Keratinocyte (primary cell): ENCODE measurements at regions not wholly inside any gene's neighbourhood (a gene's known extent, or its start where the extent isn't known, plus 50 kb on each side); places are given as distances from the start of the nearest gene placed in this dataset.

Experiments
- DNase-seq: peaks from one replicate; pipeline ENCODE4 v3.0.0-alpha.2; 2011; ENCODE audit warnings: low read depth, missing footprints, low spot score
- FAIRE-seq: peaks from 2 replicates; lab custom pipeline; 2011; peaks lifted over from hg19 to GRCh38; lab: Jason Lieb, UNC
- H2AFZ ChIP-seq: 2 replicates; pipeline ENCODE4 v1.6.0; 2012; ENCODE audit warnings: low read length, control low read depth, inconsistent platforms; ENCODE audit not compliant: control insufficient read depth
- H3K27ac ChIP-seq: 2 replicates; pipeline ENCODE4 v1.5.1; 2011; ENCODE audit warnings: low read length; ENCODE audit not compliant: control insufficient read depth, insufficient read depth
- H3K27me3 ChIP-seq: 3 replicates; pipeline ENCODE4 v1.6.0; 2011; ENCODE audit warnings: low read length; ENCODE audit not compliant: control insufficient read depth, insufficient read depth; ENCODE audit errors: extremely low read depth
- H3K36me3 ChIP-seq, 2 experiments: 2 replicates in 1 of 2; 3 replicates in 1 of 2; pipeline ENCODE4 v1.5.1; 2011; ENCODE audit warnings: low read length in 2 of 2, mild to moderate bottlenecking in 1 of 2; ENCODE audit not compliant: control insufficient read depth in 2 of 2, insufficient read depth in 2 of 2; ENCODE audit errors: extremely low read depth in 1 of 2
- H3K4me1 ChIP-seq: 3 replicates; pipeline ENCODE4 v1.5.1; 2011; ENCODE audit warnings: low read length; ENCODE audit not compliant: control insufficient read depth, insufficient read depth; ENCODE audit errors: extremely low read depth
- H3K4me2 ChIP-seq: 3 replicates; pipeline ENCODE4 v1.6.0; 2011; ENCODE audit warnings: low read depth, low read length; ENCODE audit not compliant: control insufficient read depth, insufficient read depth; ENCODE audit errors: extremely low read depth
- H3K4me3 ChIP-seq, 3 experiments: fragments of 200-600 bp in 1 of 3; sonication (generic) in 1 of 3; 2 replicates in 2 of 3; 3 replicates in 1 of 3; pipeline ENCODE4 v1.5.1; 2011 to 2016; ENCODE audit warnings: low read length in 3 of 3, mild to moderate bottlenecking in 3 of 3, control low read depth in 2 of 3, inconsistent platforms in 1 of 3, low read depth in 1 of 3, mixed read lengths in 1 of 3, mixed run types in 1 of 3, moderate library complexity in 1 of 3; ENCODE audit not compliant: control insufficient read depth in 2 of 3, insufficient read depth in 2 of 3; ENCODE audit errors: extremely low read depth in 1 of 3
- H3K79me2 ChIP-seq: 2 replicates; pipeline ENCODE4 v1.6.0; 2012; ENCODE audit warnings: low read length; ENCODE audit not compliant: control insufficient read depth, insufficient read depth
- H3K9ac ChIP-seq: 3 replicates; pipeline ENCODE4 v1.6.0; 2011; ENCODE audit warnings: low read length; ENCODE audit not compliant: control insufficient read depth, insufficient read depth; ENCODE audit errors: extremely low read depth
- H3K9me1 ChIP-seq: 3 replicates; pipeline ENCODE4 v1.6.0; 2011; ENCODE audit warnings: low read length; ENCODE audit not compliant: control insufficient read depth, insufficient read depth; ENCODE audit errors: extremely low read depth
- H3K9me3 ChIP-seq: 2 replicates; pipeline ENCODE4 v1.5.1; 2012; ENCODE audit warnings: low read depth, low read length; ENCODE audit not compliant: control insufficient read depth
- H4K20me1 ChIP-seq: 3 replicates; pipeline ENCODE4 v1.6.0; 2011; ENCODE audit warnings: low read length; ENCODE audit not compliant: control insufficient read depth, insufficient read depth; ENCODE audit errors: extremely low read depth
- CTCF ChIP-seq, 3 experiments: IDR thresholded peaks in 1 of 3; conservative IDR thresholded peaks in 1 of 3; optimal IDR thresholded peaks in 1 of 3; 2 replicates in 2 of 3; 3 replicates in 1 of 3; pipeline versions ENCODE3 to v1.5.1; 2011; ENCODE audit warnings: low read length in 3 of 3, mild to moderate bottlenecking in 3 of 3, moderate library complexity in 2 of 3, control low read depth in 1 of 3, inconsistent platforms in 1 of 3; ENCODE audit not compliant: insufficient read depth in 2 of 3; ENCODE audit errors: extremely low read depth in 1 of 3
- EZH2 ChIP-seq: IDR thresholded peaks from one replicate; pipeline ENCODE4 v1.6.1; 2012; ENCODE audit warnings: inconsistent platforms, mild to moderate bottlenecking, low read length, moderate library complexity
- dilution Hi-C: fragments of 300-500 bp; cut with MboI; formaldehyde crosslinking; loops from one replicate; pipeline ENCODE4 v1.7.0; 2020; ENCODE audit warnings: low sequenced_read_pairs; ENCODE audit not compliant: extremely low pct_ligation_motif_present

DNA sequence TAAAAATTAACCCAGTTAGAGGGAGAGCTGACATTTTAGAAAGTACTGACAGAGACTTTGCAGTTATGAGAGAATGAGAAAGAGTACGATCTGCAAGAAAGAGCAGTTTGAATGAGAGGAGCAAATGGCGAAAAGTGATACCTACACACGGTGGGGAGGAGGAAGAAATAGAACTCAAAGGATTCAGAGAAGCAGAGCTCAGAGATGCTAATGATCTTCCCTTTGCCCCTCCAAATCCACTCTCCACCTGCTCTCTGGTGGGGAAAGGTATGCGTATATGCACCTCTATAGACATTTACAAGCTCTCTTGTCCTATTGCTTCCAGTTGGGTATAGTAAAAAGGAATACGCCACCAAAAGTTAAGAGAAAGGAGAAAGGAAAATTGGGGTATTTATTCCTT, 123.3 kb upstream of the TTC14 start:
- no peak overlapping the region for H3K27ac ChIP-seq
- H3K36me3 ChIP-seq = no peaks in the 10 kb centered on the region
- FAIRE-seq = no peak
- H3K9ac ChIP-seq = no peak overlapping the region
- no peaks in the 10 kb centered on the region for H3K9me1 ChIP-seq
- no peak for TF ChIP-seq EZH2
- TF ChIP-seq CTCF (optimal IDR thresholded peaks at IDR 0.05 in 1 of 3, IDR thresholded peaks at IDR 0.05 in 1 of 3, conservative IDR thresholded peaks at IDR 0.05 in 1 of 3; ENCODE audit: extremely low read depth in 1 of 3, insufficient read depth in 2 of 3, low read length in 3 of 3) = no peak
- no peaks in the 10 kb centered on the region for H3K4me1 ChIP-seq
- no peaks in the 10 kb centered on the region for H3K27me3 ChIP-seq
- no peak overlapping the region for H3K4me3 ChIP-seq
- no peak overlapping the region for H3K4me2 ChIP-seq
- H2AFZ ChIP-seq = no peak overlapping the region
- H3K79me2 ChIP-seq = peaks cover 10% of the 10 kb centered on the region
- no peaks in the 10 kb centered on the region for H4K20me1 ChIP-seq
- dilution Hi-C loops = no loop called here
- no peak for DNase-seq
- H3K9me3 ChIP-seq = no peaks in the 10 kb centered on the region

GRCh38 chr3:180492047-180492446, 109.9 kb upstream of the TTC14 start:
- peak; percentile 5 for FAIRE-seq
- peaks cover 13% of the 10 kb centered on the region for H3K79me2 ChIP-seq
- TF ChIP-seq EZH2 = no peak
- no peak for TF ChIP-seq CTCF (optimal IDR thresholded peaks at IDR 0.05 in 1 of 3, IDR thresholded peaks at IDR 0.05 in 1 of 3, conservative IDR thresholded peaks at IDR 0.05 in 1 of 3; ENCODE audit: extremely low read depth in 1 of 3, insufficient read depth in 2 of 3, low read length in 3 of 3)
- no peak overlapping the region for H2AFZ ChIP-seq
- H4K20me1 ChIP-seq = no peaks in the 10 kb centered on the region
- dilution Hi-C loops = no loop called here
- H3K9me1 ChIP-seq = no peaks in the 10 kb centered on the region
- H3K27me3 ChIP-seq = no peaks in the 10 kb centered on the region
- no peaks in the 10 kb centered on the region for H3K36me3 ChIP-seq
- H3K4me3 ChIP-seq = peak overlapping the region; percentile 6 to 47 (median 32)
- peak; percentile 41 for DNase-seq
- H3K4me1 ChIP-seq = peaks cover 2% of the 10 kb centered on the region
- H3K9me3 ChIP-seq = no peaks in the 10 kb centered on the region
- H3K9ac ChIP-seq = no peak overlapping the region
- no peak overlapping the region for H3K27ac ChIP-seq
- peak overlapping the region; percentile 11 for H3K4me2 ChIP-seq
